GM13977 (cell line): ENCODE measurements at regions not wholly inside any gene's neighbourhood (a gene's known extent, or its start where the extent isn't known, plus 50 kb on each side); places are given as distances from the start of the nearest gene placed in this dataset.
"Not testable (repeated sequence)": the region's sequence is repeated elsewhere in the genome, so short reads cannot be mapped to it uniquely, and the experiment has no call there.

Experiments used
- DNase-seq: peaks from one replicate; pipeline ENCODE4 v3.0.0; 2012; ENCODE audit warnings: low spot score
- CTCF ChIP-seq: IDR thresholded peaks from 2 replicates; pipeline ENCODE4 v1.5.1; 2012; ENCODE audit warnings: mild to moderate bottlenecking, control low read depth; ENCODE audit not compliant: insufficient read depth; ENCODE audit errors: extremely low read depth, missing control alignments
- in situ Hi-C: fragments of 300-500 bp; cut with MboI; formaldehyde crosslinking; loops from one replicate; pipeline ENCODE4 v1.12.0; 2022; ENCODE audit warnings: low sequenced_read_pairs, low pct_unique_long_range_greater_than_20kb, mixed read lengths, inconsistent platforms; ENCODE audit not compliant: unreplicated experiment

DNA sequence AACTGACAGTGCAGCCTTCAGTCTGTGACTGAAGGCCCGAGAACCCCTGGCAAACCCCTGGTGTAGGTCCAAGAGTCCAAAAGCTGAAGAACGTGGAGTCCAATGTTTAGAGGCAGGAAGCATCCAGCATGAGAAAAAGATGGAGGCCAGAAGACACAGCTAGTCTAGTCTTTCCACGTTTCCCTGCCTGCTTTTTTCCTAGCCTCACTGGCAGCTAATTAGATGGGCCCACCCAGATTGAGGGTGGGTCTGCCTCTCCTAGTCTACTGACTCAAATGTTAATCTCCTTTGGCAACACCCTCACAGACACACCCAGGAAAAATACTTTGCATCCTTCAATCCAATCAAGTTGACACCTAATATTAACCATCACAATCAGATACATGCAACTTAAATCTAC, 87.8 kb downstream of the TENT5D start:
- in situ Hi-C loops, DNase-seq: not testable (repeated sequence)

GRCh38 chrX:80511969-80512760, 91.9 kb downstream of the TENT5D start:
- in situ Hi-C loops, result no loop called here
- DNase-seq, result no peak
- no peak for TF ChIP-seq CTCF

GRCh38 chrX:80512924-80513323, 92.7 kb downstream of the TENT5D start:
- in situ Hi-C loops, result no loop called here
- TF ChIP-seq CTCF, result no peak
- no peak for DNase-seq

DNA sequence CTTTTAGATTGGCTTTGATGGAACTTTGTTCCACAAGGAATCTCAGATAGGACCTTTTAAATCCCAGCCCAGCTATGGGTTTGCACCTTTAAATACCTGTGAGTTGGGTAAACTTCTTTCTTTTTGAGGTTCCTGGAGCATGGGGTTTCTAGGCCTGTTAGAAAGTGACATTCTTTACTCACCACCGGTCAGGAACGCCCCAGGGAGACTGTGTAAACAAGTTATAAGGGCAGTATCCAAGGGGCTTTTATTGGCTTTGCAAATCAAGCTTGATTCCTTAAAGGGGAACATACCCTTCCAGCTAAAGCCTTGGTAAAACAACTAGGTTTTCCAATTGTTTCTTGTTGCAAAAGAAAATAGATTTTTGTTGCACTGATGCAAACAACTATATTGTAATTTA, 93.4 kb downstream of the TENT5D start:
- no peak for DNase-seq
- in situ Hi-C loops, result no loop called here
- no peak for TF ChIP-seq CTCF

DNA sequence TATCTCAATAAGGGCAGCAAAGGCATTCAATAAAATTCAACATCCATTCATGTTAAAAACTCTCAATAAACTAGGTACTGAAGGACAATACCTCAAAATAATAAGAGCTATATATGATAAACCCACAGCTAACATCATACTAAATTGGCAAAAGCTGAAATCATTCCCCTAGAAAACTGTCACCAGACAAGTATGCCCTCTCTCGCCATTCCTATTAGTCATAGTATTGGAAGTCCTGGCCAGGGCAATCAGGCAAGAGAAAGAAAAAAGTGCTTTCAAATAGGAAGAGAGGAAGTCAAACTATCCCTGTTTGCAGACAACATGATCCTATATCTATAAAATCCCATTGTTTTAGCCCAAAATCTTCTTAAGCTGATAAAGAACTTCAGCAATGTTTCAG, 116.8 kb downstream of the TENT5D start:
- no peak for TF ChIP-seq CTCF
- in situ Hi-C loops, result no loop called here
- no peak for DNase-seq

GRCh38 chrX:80550722-80551121, 130.5 kb downstream of the TENT5D start:
- TF ChIP-seq CTCF, result peak; percentile 36
- in situ Hi-C loops, result no loop called here
- DNase-seq, result no peak

- in situ Hi-C loops, result no loop called here
- no peak for TF ChIP-seq CTCF
- DNase-seq, result no peak
These were observed 135.9 kb downstream of the TENT5D start for GRCh38 chrX:80556148-80556547.
